ENCODE measurements at regions not wholly inside any gene's neighbourhood (a gene's known extent, or its start where the extent isn't known, plus 50 kb on each side); places are given as distances from the start of the nearest gene placed in this dataset.

DNA sequence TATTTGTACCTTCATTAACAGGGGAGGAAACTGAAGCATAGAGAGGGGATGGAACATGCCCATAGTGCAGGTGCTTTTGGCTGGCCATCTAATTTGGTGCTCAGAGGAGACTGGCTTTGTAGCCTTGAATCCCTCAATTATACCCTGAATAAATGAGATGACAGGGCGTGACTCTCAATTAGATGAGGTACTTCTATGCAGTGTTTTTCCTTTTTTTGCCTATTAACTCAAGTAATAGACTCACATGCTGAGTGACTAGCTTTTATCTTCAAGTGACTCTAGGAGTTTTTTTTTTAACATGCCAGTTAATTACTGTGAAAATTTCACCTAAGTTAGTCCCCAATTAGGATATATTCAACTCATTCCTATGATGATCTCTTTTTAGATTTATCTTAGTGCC lies 243.7 kb downstream of the DACT1 start:
- TF ChIP-seq Cebpa-rat (IDR thresholded peaks at IDR 0.05), result no peak
- H3K36me3 ChIP-seq, result no peaks in the 10 kb centered on the region
- H3K4me2 ChIP-seq, result no peak overlapping the region
- H4K20me1 ChIP-seq, result no peaks in the 10 kb centered on the region
- H3K27me3 ChIP-seq, result no peaks in the 10 kb centered on the region
- no peaks in the 10 kb centered on the region for H3K9me3 ChIP-seq (replicated peaks in 1 of 11)
- H3K4me3 ChIP-seq, result no peak overlapping the region
- peaks cover 0 to 5% (median 0%) of the 10 kb centered on the region in 10 experiments; a peak in 2 of 20 replicates for H3K4me1 ChIP-seq
- H3K27ac ChIP-seq, result no peak overlapping the region
- no peak overlapping the region for H3K9ac ChIP-seq

- Histone ChIP-seq H3K27me3 (no peaks in the 10 kb centered on the region), H3K9me3 (replicated peaks in 1 of 11) (no peaks in the 10 kb centered on the region), H4K20me1 (no peaks in the 10 kb centered on the region), H3K36me3 (no peaks in the 10 kb centered on the region), H3K4me3 (no peak overlapping the region), H3K9ac (no peak overlapping the region), H3K4me1 (peaks cover 0 to 5% (median 0%) of the 10 kb centered on the region in 10 experiments; a peak in 2 of 20 replicates), H3K4me2 (no peak overlapping the region), H3K27ac (no peak overlapping the region)
- no peak for TF ChIP-seq Cebpa-rat (IDR thresholded peaks at IDR 0.05)
Measured at GRCh38 chr14:58882577-58883018, 244.8 kb downstream of the DACT1 start.

DNA sequence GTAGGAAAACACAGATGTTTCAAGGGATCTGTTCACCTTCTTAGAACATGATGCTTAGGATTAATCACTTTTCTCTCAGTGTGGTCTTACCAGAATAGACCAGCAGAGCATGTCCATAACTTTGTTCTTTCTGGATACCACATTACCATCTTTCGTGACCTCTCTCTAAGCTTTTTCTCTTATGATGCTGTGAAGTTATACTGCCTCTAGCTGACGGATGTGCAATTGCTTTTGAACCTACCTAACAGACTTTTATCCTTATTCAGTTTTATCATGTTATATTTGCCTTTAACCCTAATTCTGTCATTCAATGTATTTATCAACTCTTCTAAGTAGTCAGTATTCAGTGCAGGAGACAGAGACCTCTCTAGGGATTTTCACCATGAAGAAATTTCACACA lies 246.7 kb downstream of the DACT1 start:
- TF ChIP-seq Cebpa-rat (IDR thresholded peaks at IDR 0.05), result no peak
- no peak overlapping the region for H3K27ac ChIP-seq
- H3K9me3 ChIP-seq (replicated peaks in 1 of 11), result 0 out of 22 replicates have a peak, but pooled peaks cover 0 to 3% (median 0%) of the 10 kb centered on the region in 11 experiments
- peaks cover 0 to 5% (median 0%) of the 10 kb centered on the region in 10 experiments; a peak in 2 of 20 replicates for H3K4me1 ChIP-seq
- H3K27me3 ChIP-seq, result no peaks in the 10 kb centered on the region
- no peak overlapping the region for H3K4me3 ChIP-seq
- H4K20me1 ChIP-seq, result no peaks in the 10 kb centered on the region
- H3K36me3 ChIP-seq, result no peaks in the 10 kb centered on the region
- H3K4me2 ChIP-seq, result no peak overlapping the region
- no peak overlapping the region for H3K9ac ChIP-seq

DNA sequence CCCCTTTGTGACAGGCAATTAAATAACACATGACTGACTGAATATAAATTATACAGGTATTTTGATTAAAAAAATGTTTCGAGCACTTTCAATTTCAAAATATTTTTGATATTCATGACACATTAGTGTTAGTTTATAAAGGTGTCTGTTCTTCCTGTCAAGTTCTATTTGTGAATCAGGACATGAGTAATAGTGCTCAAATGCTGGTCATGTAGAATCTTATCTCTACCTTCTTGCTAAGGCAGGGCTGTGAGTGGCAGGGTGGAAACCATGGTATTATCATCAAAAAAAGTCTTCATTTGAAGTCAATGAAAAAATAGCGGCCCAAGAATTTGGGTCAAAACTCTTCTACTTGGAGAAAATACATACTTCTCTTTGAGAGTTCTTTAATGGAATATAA lies 250.2 kb downstream of the DACT1 start:
- TF ChIP-seq Cebpa-rat (IDR thresholded peaks at IDR 0.05), result no peak
- H3K9me3 ChIP-seq (replicated peaks in 1 of 11), result 0 out of 22 replicates have a peak, but pooled peaks cover 0 to 3% (median 0%) of the 10 kb centered on the region in 11 experiments
- no peaks in the 10 kb centered on the region for H4K20me1 ChIP-seq
- no peak overlapping the region for H3K4me3 ChIP-seq
- no peaks in the 10 kb centered on the region for H3K36me3 ChIP-seq
- H3K27me3 ChIP-seq, result no peaks in the 10 kb centered on the region
- H3K9ac ChIP-seq, result no peak overlapping the region
- no peaks in the 10 kb centered on the region for H3K4me1 ChIP-seq
- no peak overlapping the region for H3K27ac ChIP-seq
- no peak overlapping the region for H3K4me2 ChIP-seq

GRCh38 chr14:58898655-58899316 lies 261.0 kb downstream of the DACT1 start:
- Histone ChIP-seq H3K4me3 (no peak overlapping the region), H3K4me2 (no peak overlapping the region)

DNA sequence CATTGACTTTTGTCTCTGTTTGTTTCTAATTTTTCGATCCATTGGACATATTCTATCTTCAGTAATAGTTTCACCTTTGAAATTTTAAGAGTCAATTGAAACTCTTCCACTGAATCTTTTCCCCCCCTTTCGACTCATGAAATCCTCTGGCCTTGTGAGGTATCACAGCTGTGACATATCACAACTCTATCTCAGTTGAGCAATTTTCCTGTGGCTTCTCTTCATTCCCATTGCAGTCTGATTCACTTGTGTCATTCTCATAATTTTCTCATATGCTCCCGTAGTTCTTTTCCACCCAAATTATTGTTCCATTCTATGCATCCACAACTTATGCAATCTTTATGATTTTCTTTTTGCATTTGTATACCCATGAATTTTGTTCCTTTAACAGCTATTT lies 261.6 kb downstream of the DACT1 start:
- Histone ChIP-seq H3K9me3 (replicated peaks in 1 of 11) (peaks cover 13 to 22% (median 17%) of the 10 kb centered on the region in 11 experiments), H3K27ac (no peak overlapping the region), H3K4me1 (no peaks in the 10 kb centered on the region), H4K20me1 (no peaks in the 10 kb centered on the region), H3K36me3 (no peaks in the 10 kb centered on the region), H3K9ac (no peak overlapping the region), H3K4me2 (no peak overlapping the region), H3K27me3 (no peaks in the 10 kb centered on the region), H3K4me3 (no peak overlapping the region)
- no peak for TF ChIP-seq Cebpa-rat (IDR thresholded peaks at IDR 0.05)

More at GRCh38 chr14:58898655-58899316, 261.0 kb downstream of the DACT1 start:
- Histone ChIP-seq H3K9me3 (replicated peaks in 1 of 11) (peaks cover 12 to 22% (median 14%) of the 10 kb centered on the region in 11 experiments), H3K4me1 (no peaks in the 10 kb centered on the region), H3K27me3 (no peaks in the 10 kb centered on the region), H3K36me3 (no peaks in the 10 kb centered on the region), H4K20me1 (no peaks in the 10 kb centered on the region), H3K9ac (no peak overlapping the region), H3K27ac (no peak overlapping the region)
- no peak for TF ChIP-seq Cebpa-rat (IDR thresholded peaks at IDR 0.05)

DNA sequence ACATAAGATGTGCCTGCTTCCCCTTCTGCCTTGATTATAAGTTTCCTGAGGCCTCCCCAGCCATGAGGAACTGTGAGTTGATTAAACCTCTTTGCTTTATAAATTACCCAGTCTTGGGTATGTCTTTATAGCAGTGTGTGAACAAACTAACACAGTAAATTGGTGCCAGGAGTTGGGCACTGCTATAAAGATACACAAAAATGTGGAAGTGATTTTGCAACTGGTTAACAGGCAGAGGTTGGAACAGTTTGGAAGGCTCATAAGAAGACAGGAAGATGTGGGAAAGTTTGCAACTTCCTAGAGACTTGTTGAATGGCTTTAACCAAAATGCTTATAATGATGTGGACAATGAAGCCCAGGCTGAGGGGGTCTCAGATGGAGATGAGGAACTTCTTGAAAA lies 264.1 kb downstream of the DACT1 start:
- no peaks in the 10 kb centered on the region for H3K36me3 ChIP-seq
- no peak for TF ChIP-seq Cebpa-rat (IDR thresholded peaks at IDR 0.05)
- H3K27ac ChIP-seq, result no peak overlapping the region

DNA sequence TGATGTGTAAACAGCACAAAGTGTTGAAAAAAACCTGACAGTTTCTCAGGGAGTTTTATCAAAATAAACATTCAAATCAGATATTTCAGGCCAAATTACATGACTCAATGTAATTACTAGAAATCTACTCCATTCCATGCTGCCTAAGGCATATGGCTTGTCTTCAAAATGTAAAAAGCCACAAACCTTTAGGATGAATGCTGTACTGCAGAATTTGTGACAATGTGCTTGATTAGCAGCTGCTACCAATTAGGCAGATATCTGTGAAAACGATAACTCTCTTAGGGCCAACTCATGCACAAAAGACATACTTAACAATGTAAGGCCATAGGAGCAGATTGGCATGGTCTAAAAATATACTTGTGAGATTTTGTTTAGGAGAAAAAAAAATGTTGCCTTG lies 267.0 kb downstream of the DACT1 start:
- H3K4me2 ChIP-seq, result no peak overlapping the region
- TF ChIP-seq Cebpa-rat (IDR thresholded peaks at IDR 0.05), result no peak
- H3K27ac ChIP-seq, result no peak overlapping the region
- H3K9me3 ChIP-seq (replicated peaks in 1 of 11), result peaks cover 11 to 21% (median 13%) of the 10 kb centered on the region in 11 experiments
- no peaks in the 10 kb centered on the region for H4K20me1 ChIP-seq
- no peaks in the 10 kb centered on the region for H3K27me3 ChIP-seq
- H3K4me3 ChIP-seq, result no peak overlapping the region
- no peaks in the 10 kb centered on the region for H3K4me1 ChIP-seq
- H3K36me3 ChIP-seq, result no peaks in the 10 kb centered on the region
- no peak overlapping the region for H3K9ac ChIP-seq

More for the DNA sequence above, 264.1 kb downstream of the DACT1 start:
- Histone ChIP-seq H3K4me1 (no peaks in the 10 kb centered on the region), H4K20me1 (no peaks in the 10 kb centered on the region), H3K9me3 (replicated peaks in 1 of 11) (peaks cover 13 to 22% (median 17%) of the 10 kb centered on the region in 11 experiments), H3K9ac (no peak overlapping the region), H3K4me2 (no peak overlapping the region), H3K27me3 (no peaks in the 10 kb centered on the region), H3K4me3 (no peak overlapping the region)

DNA sequence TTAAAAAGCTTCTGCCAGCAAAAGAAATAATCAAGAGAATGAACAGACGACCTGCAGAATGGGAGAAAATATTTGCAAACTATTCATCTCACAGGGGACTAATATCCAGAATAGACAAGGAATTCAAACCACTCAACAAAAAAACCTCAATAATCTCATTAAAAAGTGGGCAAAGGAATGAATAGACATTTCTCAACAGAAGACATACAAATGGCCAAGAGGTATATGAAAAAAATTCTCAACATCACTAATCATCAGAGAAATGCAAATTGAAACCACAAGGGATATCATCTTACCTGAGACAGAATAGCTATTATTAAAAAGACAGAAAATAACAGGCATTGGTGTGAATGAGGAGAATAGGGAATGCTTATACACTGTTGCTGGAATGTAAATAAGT lies 270.0 kb downstream of the DACT1 start:
- Histone ChIP-seq H3K4me3 (no peak overlapping the region), H3K4me1 (no peaks in the 10 kb centered on the region), H3K36me3 (no peaks in the 10 kb centered on the region), H4K20me1 (no peaks in the 10 kb centered on the region), H3K27ac (no peak overlapping the region), H3K27me3 (no peaks in the 10 kb centered on the region), H3K9me3 (replicated peaks in 1 of 11) (peaks cover 6 to 18% (median 10%) of the 10 kb centered on the region in 11 experiments), H3K4me2 (no peak overlapping the region), H3K9ac (no peak overlapping the region)
- TF ChIP-seq Cebpa-rat (IDR thresholded peaks at IDR 0.05), result no peak

- TF ChIP-seq Cebpa-rat (IDR thresholded peaks at IDR 0.05), result no peak
- no peak overlapping the region for H3K4me2 ChIP-seq
Measured at GRCh38 chr14:58912287-58912686, 274.5 kb downstream of the DACT1 start.

More at GRCh38 chr14:58912287-58912686, 274.5 kb downstream of the DACT1 start:
- Histone ChIP-seq H3K4me3 (no peak overlapping the region), H3K36me3 (no peaks in the 10 kb centered on the region), H3K9me3 (replicated peaks in 1 of 11) (no peaks in the 10 kb centered on the region), H3K27me3 (no peaks in the 10 kb centered on the region), H4K20me1 (no peaks in the 10 kb centered on the region), H3K27ac (no peak overlapping the region), H3K4me1 (no peaks in the 10 kb centered on the region), H3K9ac (no peak overlapping the region)
